ENCODE measurements at regions not wholly inside any gene's neighbourhood (a gene's known extent, or its start where the extent isn't known, plus 50 kb on each side); places are given as distances from the start of the nearest gene placed in this dataset.
"Not testable (repeated sequence)": the region's sequence is repeated elsewhere in the genome, so short reads cannot be mapped to it uniquely, and the experiment has no call there.

DNA sequence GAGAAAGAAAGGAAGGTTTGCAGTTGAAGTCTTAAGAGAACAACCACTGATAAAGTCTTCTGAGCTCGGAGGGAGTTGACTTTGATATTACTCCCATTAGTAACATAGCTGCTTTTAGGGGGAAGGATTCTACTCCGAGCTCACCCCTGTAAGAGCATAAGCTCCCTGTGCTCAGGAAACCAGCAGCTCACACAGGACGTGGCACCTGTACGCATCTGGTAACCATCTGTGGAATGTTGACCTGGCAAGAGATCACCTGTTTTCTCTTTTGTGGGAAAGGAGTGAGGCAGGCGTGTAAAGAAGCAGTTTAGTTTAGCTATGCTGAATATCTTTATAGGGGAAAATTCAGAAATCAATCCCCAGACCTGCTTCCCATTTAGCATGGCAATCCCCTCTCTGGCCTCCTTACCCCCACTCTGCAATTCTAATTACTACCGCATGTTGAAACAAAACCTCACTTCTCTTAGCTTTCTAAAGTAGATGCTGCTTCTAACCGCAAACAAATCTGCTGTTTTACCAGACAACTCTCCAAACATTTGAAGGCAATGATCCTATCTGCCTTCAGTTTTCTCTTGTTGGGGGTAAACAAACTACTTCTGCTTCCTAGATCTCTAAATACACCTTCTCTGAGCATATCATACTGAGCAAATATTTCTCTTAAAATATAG lies 121.8 kb upstream of the KCNK1 start:
- H3K4me1 ChIP-seq (ENCODE audit: control insufficient read depth, insufficient read depth, low read length, poor library complexity, severe bottlenecking) = no peaks in the 10 kb centered on the region
- no peak overlapping the region for H3K27ac ChIP-seq (ENCODE audit: low read depth, low read length, severe bottlenecking)
- no peak overlapping the region for H3K4me3 ChIP-seq (ENCODE audit: extremely low read depth, insufficient read depth, low read length, poor library complexity, severe bottlenecking)
- H3K9me3 ChIP-seq (ENCODE audit: control insufficient read depth, low read length) = no peaks in the 10 kb centered on the region
- WGBS, 2 experiments (ENCODE audit: insufficient coverage in 2 of 2) = 73 to 84% methylated on average over 5 of the region's 7 CpGs
- no peaks in the 10 kb centered on the region for H3K36me3 ChIP-seq (ENCODE audit: control insufficient read depth, insufficient read depth, low read length)

GRCh38 chr1:233496993-233497392 lies 116.9 kb upstream of the KCNK1 start:
- H3K4me3 ChIP-seq (ENCODE audit: extremely low read depth, insufficient read depth, low read length, poor library complexity, severe bottlenecking) = no peak overlapping the region
- no peaks in the 10 kb centered on the region for H3K4me1 ChIP-seq (ENCODE audit: control insufficient read depth, insufficient read depth, low read length, poor library complexity, severe bottlenecking)
- H3K27ac ChIP-seq (ENCODE audit: low read depth, low read length, severe bottlenecking) = no peak overlapping the region
- no peaks in the 10 kb centered on the region for H3K9me3 ChIP-seq (ENCODE audit: control insufficient read depth, low read length)
- 86 to 100% methylated on average over 1 of the region's 2 CpGs for WGBS, 2 experiments (ENCODE audit: insufficient coverage in 2 of 2)
- no peaks in the 10 kb centered on the region for H3K36me3 ChIP-seq (ENCODE audit: control insufficient read depth, insufficient read depth, low read length)

- Histone ChIP-seq H3K4me1 (ENCODE audit: control insufficient read depth, insufficient read depth, low read length, poor library complexity, severe bottlenecking) (no peaks in the 10 kb centered on the region), H3K27ac (ENCODE audit: low read depth, low read length, severe bottlenecking) (no peak overlapping the region), H3K9me3 (ENCODE audit: control insufficient read depth, low read length) (no peaks in the 10 kb centered on the region), H3K4me3 (ENCODE audit: extremely low read depth, insufficient read depth, low read length, poor library complexity, severe bottlenecking) (no peak overlapping the region), H3K36me3 (ENCODE audit: control insufficient read depth, insufficient read depth, low read length) (no peaks in the 10 kb centered on the region)
- WGBS, 2 experiments (ENCODE audit: insufficient coverage in 2 of 2) = 78% methylated on average over 2 of the region's 3 CpGs; no CpG with 5 or more reads in 1 of the 2 experiments
These were observed 116.2 kb upstream of the KCNK1 start for GRCh38 chr1:233497679-233498078.

GRCh38 chr1:233500106-233500505 lies 113.8 kb upstream of the KCNK1 start:
- Histone ChIP-seq H3K27ac (ENCODE audit: low read depth, low read length, severe bottlenecking) (no peak overlapping the region), H3K36me3 (ENCODE audit: control insufficient read depth, insufficient read depth, low read length) (no peaks in the 10 kb centered on the region), H3K4me1 (ENCODE audit: control insufficient read depth, insufficient read depth, low read length, poor library complexity, severe bottlenecking) (no peaks in the 10 kb centered on the region), H3K9me3 (ENCODE audit: control insufficient read depth, low read length) (no peaks in the 10 kb centered on the region), H3K4me3 (ENCODE audit: extremely low read depth, insufficient read depth, low read length, poor library complexity, severe bottlenecking) (no peak overlapping the region)
- 90 to 100% methylated on average over 2 of the region's 3 CpGs for WGBS, 2 experiments (ENCODE audit: insufficient coverage in 2 of 2)

GRCh38 chr1:233503366-233503954 lies 110.4 kb upstream of the KCNK1 start:
- Histone ChIP-seq H3K4me3 (ENCODE audit: extremely low read depth, insufficient read depth, low read length, poor library complexity, severe bottlenecking) (no peak overlapping the region), H3K27ac (ENCODE audit: low read depth, low read length, severe bottlenecking) (no peak overlapping the region), H3K4me1 (ENCODE audit: control insufficient read depth, insufficient read depth, low read length, poor library complexity, severe bottlenecking) (no peaks in the 10 kb centered on the region), H3K9me3 (ENCODE audit: control insufficient read depth, low read length) (no peaks in the 10 kb centered on the region), H3K36me3 (ENCODE audit: control insufficient read depth, insufficient read depth, low read length) (no peaks in the 10 kb centered on the region)
- 84 to 94% methylated on average over 2 to 3 of the region's 5 CpGs for WGBS, 2 experiments (ENCODE audit: insufficient coverage in 2 of 2)

- H3K36me3 ChIP-seq (ENCODE audit: control insufficient read depth, insufficient read depth, low read length) = no peaks in the 10 kb centered on the region
- H3K9me3 ChIP-seq (ENCODE audit: control insufficient read depth, low read length) = no peaks in the 10 kb centered on the region
- no peak overlapping the region for H3K4me3 ChIP-seq (ENCODE audit: extremely low read depth, insufficient read depth, low read length, poor library complexity, severe bottlenecking)
- no peak overlapping the region for H3K27ac ChIP-seq (ENCODE audit: low read depth, low read length, severe bottlenecking)
- no peaks in the 10 kb centered on the region for H3K4me1 ChIP-seq (ENCODE audit: control insufficient read depth, insufficient read depth, low read length, poor library complexity, severe bottlenecking)
These were observed 108.8 kb upstream of the KCNK1 start for GRCh38 chr1:233505130-233505529.

DNA sequence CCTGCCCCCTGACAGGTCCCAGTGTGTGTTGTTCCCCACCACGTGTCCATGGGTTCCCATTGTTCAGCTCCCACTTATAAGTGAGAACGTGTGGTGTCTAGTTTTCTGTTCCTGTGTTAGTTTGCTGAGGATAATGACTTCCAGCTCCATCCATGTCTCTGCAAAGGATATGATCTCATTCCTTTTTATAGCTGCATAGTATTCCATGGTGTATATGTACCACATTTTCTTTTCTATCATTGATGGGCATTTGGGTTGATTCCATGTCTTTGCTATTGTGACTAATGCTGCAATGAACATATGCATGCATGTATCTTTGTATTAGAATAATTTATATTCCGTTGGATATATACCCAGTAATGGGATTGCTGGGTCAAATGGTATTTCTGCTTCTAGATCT lies 108.0 kb upstream of the KCNK1 start:
- H3K4me1 ChIP-seq (ENCODE audit: control insufficient read depth, insufficient read depth, low read length, poor library complexity, severe bottlenecking); H3K4me3 ChIP-seq (ENCODE audit: extremely low read depth, insufficient read depth, low read length, poor library complexity, severe bottlenecking); H3K27ac ChIP-seq (ENCODE audit: low read depth, low read length, severe bottlenecking); H3K9me3 ChIP-seq (ENCODE audit: control insufficient read depth, low read length); H3K36me3 ChIP-seq (ENCODE audit: control insufficient read depth, insufficient read depth, low read length): not testable (repeated sequence)
- 100% methylated on average over 1 of the region's 3 CpGs; no CpG with 5 or more reads in 1 of the 2 experiments for WGBS, 2 experiments (ENCODE audit: insufficient coverage in 2 of 2)

DNA sequence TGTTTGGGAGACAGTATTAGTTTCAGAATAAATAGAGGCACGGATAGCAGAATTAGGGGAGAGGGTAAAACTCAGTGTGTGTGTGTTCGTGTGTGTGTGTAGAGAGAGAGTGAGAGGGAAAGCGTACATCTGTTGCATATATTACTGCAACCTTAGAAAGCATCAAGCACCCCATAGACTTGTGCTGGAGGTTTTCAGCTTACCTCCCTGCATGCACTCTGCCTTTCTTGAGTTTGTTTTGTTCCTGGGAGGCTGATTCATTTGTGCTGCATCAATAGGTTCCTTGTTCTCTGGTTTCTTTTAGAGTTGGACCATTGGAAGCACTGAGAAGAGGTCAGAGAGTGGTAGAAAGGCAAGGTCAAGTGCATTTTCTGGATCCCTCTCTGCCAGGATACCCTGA lies 104.4 kb upstream of the KCNK1 start:
- WGBS, 2 experiments (ENCODE audit: insufficient coverage in 2 of 2) = no CpG with 5 or more reads among the region's 3 CpGs
- no peak overlapping the region for H3K27ac ChIP-seq (ENCODE audit: low read depth, low read length, severe bottlenecking)
- no peaks in the 10 kb centered on the region for H3K9me3 ChIP-seq (ENCODE audit: control insufficient read depth, low read length)
- H3K36me3 ChIP-seq (ENCODE audit: control insufficient read depth, insufficient read depth, low read length) = no peaks in the 10 kb centered on the region
- H3K4me3 ChIP-seq (ENCODE audit: extremely low read depth, insufficient read depth, low read length, poor library complexity, severe bottlenecking) = no peak overlapping the region
- H3K4me1 ChIP-seq (ENCODE audit: control insufficient read depth, insufficient read depth, low read length, poor library complexity, severe bottlenecking) = no peaks in the 10 kb centered on the region

DNA sequence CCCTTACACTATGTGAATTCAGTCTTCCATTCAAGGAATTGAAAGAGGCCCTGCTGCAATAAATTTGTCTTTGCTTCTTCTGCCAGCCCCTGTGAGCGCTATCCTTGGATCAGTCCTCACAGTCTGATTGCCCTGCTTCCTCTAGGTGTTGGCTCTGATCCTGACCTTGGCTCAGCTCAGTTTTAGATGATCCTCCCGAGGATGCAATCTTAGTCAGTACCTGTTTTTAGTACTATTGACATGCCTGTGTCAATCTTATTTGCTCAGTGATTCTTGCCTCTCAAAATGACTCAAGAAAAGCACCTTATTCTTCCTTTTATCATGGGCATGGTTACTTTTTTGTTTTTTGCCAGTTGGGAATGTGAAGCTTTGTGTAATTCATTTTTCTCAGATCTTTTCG lies 101.4 kb upstream of the KCNK1 start:
- no peaks in the 10 kb centered on the region for H3K36me3 ChIP-seq (ENCODE audit: control insufficient read depth, insufficient read depth, low read length)
- no peak overlapping the region for H3K4me3 ChIP-seq (ENCODE audit: extremely low read depth, insufficient read depth, low read length, poor library complexity, severe bottlenecking)
- 88% methylated on average over 2 to 3 of the region's 3 CpGs for WGBS, 2 experiments (ENCODE audit: insufficient coverage in 2 of 2)
- no peaks in the 10 kb centered on the region for H3K9me3 ChIP-seq (ENCODE audit: control insufficient read depth, low read length)
- H3K4me1 ChIP-seq (ENCODE audit: control insufficient read depth, insufficient read depth, low read length, poor library complexity, severe bottlenecking) = no peaks in the 10 kb centered on the region
- no peak overlapping the region for H3K27ac ChIP-seq (ENCODE audit: low read depth, low read length, severe bottlenecking)

DNA sequence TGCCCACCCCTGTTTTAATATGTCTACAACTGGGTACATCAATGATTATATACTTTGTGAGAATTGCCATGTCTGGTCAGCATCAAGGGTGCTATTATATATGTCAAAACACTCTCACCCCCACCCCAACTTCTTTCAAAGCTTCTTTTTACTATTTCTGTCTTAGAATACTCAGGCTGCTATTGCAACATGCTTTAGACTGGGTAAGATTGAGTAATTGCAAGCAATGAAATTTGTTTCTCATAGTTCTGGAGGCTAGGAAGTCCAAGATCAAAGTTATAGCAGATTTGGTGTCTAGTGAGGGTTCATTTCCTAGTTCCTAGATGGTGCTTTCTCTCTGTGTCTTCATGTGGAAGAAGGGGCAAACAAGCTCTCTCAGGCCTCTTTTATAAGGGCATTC lies 100.5 kb upstream of the KCNK1 start:
- H3K36me3 ChIP-seq (ENCODE audit: control insufficient read depth, insufficient read depth, low read length) = no peaks in the 10 kb centered on the region
- H3K4me1 ChIP-seq (ENCODE audit: control insufficient read depth, insufficient read depth, low read length, poor library complexity, severe bottlenecking) = no peaks in the 10 kb centered on the region
- H3K27ac ChIP-seq (ENCODE audit: low read depth, low read length, severe bottlenecking) = no peak overlapping the region
- H3K9me3 ChIP-seq (ENCODE audit: control insufficient read depth, low read length) = no peaks in the 10 kb centered on the region
- no peak overlapping the region for H3K4me3 ChIP-seq (ENCODE audit: extremely low read depth, insufficient read depth, low read length, poor library complexity, severe bottlenecking)

- no peaks in the 10 kb centered on the region for H3K9me3 ChIP-seq (ENCODE audit: control insufficient read depth, low read length)
- no peaks in the 10 kb centered on the region for H3K36me3 ChIP-seq (ENCODE audit: control insufficient read depth, insufficient read depth, low read length)
- no peak overlapping the region for H3K27ac ChIP-seq (ENCODE audit: low read depth, low read length, severe bottlenecking)
- H3K4me1 ChIP-seq (ENCODE audit: control insufficient read depth, insufficient read depth, low read length, poor library complexity, severe bottlenecking) = no peaks in the 10 kb centered on the region
- WGBS, 2 experiments (ENCODE audit: insufficient coverage in 2 of 2) = 92 to 93% methylated on average over 19 to 21 of the region's 21 CpGs
- no peak overlapping the region for H3K4me3 ChIP-seq (ENCODE audit: extremely low read depth, insufficient read depth, low read length, poor library complexity, severe bottlenecking)
These were observed 98.9 kb upstream of the KCNK1 start for GRCh38 chr1:233514946-233515391.
